ENCODE measurements at regions not wholly inside any gene's neighbourhood (a gene's known extent, or its start where the extent isn't known, plus 50 kb on each side); places are given as distances from the start of the nearest gene placed in this dataset.

GRCh38 chr16:80883159-80883642 is 78.8 kb upstream of the CDYL2 start:
- DNase-seq: no peak
- Histone ChIP-seq H3K9me3 (replicated peaks in 1 of 3) (no peaks in the 10 kb centered on the region), H3K36me3 (replicated peaks in 1 of 2) (no peaks in the 10 kb centered on the region), H3K4me3 (no peak overlapping the region), H3K4me1 (replicated peaks in 1 of 2) (peaks cover 0 to 3% of the 10 kb centered on the region in 2 donors), H3K27ac (no peak overlapping the region), H3K27me3 (no peaks in the 10 kb centered on the region)
- no peak for TF ChIP-seq POLR2A (IDR thresholded peaks at IDR 0.05)
- no peak for TF ChIP-seq CTCF (IDR thresholded peaks at IDR 0.05)
- WGBS, 4 donors: 51 to 60% (median 54%) methylated on average over 4 of the region's 4 CpGs
- intact Hi-C loops (cut with DNase I): no loop called here

- H3K4me3 ChIP-seq: peak overlapping the region in 2 of 4 donors; percentile 1 to 49
- peaks cover 7 to 9% of the 10 kb centered on the region in 2 donors for H3K4me1 ChIP-seq (replicated peaks in 1 of 2)
- H3K27me3 ChIP-seq: no peaks in the 10 kb centered on the region
- DNase-seq: peak in 1 of 7 donors; percentile 14
- H3K27ac ChIP-seq: peak overlapping the region in 1 of 5 donors; percentile 56
- no peaks in the 10 kb centered on the region for H3K9me3 ChIP-seq (replicated peaks in 1 of 3)
- no peak for TF ChIP-seq CTCF (IDR thresholded peaks at IDR 0.05)
- TF ChIP-seq POLR2A (IDR thresholded peaks at IDR 0.05): no peak
- intact Hi-C loops (cut with DNase I): no loop called here
- 14 to 23% (median 18%) methylated on average over 5 of the region's 5 CpGs for WGBS, 4 donors
- H3K36me3 ChIP-seq (replicated peaks in 1 of 2): no peaks in the 10 kb centered on the region
Observed at GRCh38 chr16:80875616-80876015, 71.2 kb upstream of the CDYL2 start.

- no peak for DNase-seq
- WGBS, 4 donors: 16 to 26% (median 23%) methylated on average over 1 of the region's 1 CpG
- Histone ChIP-seq H3K4me1 (replicated peaks in 1 of 2) (peaks cover 5 to 9% of the 10 kb centered on the region in 2 donors), H3K36me3 (replicated peaks in 1 of 2) (no peaks in the 10 kb centered on the region), H3K27me3 (no peaks in the 10 kb centered on the region), H3K27ac (no peak overlapping the region), H3K4me3 (peak overlapping the region in 1 of 4 donors; percentile 49), H3K9me3 (replicated peaks in 1 of 3) (no peaks in the 10 kb centered on the region)
- intact Hi-C loops (cut with DNase I): no loop called here
- TF ChIP-seq POLR2A (IDR thresholded peaks at IDR 0.05): no peak
- TF ChIP-seq CTCF (IDR thresholded peaks at IDR 0.05): no peak
Observed at GRCh38 chr16:80874925-80875324, 70.5 kb upstream of the CDYL2 start.

GRCh38 chr16:80862160-80862705 is 57.8 kb upstream of the CDYL2 start:
- intact Hi-C loops (cut with DNase I): no loop called here
- WGBS, 4 donors: 53 to 73% (median 68%) methylated on average over 3 of the region's 3 CpGs
- TF ChIP-seq CTCF (IDR thresholded peaks at IDR 0.05) (no peak), POLR2A (IDR thresholded peaks at IDR 0.05) (no peak)
- H3K4me3 ChIP-seq: no peak overlapping the region
- peaks cover 0 to 8% (median 0%) of the 10 kb centered on the region in 3 donors for H3K9me3 ChIP-seq (replicated peaks in 1 of 3)
- H3K27ac ChIP-seq: no peak overlapping the region
- no peaks in the 10 kb centered on the region for H3K36me3 ChIP-seq (replicated peaks in 1 of 2)
- no peak for DNase-seq
- H3K27me3 ChIP-seq: no peaks in the 10 kb centered on the region
- H3K4me1 ChIP-seq (replicated peaks in 1 of 2): no peaks in the 10 kb centered on the region

Data from adrenal gland (tissue), 9 donors.